Prostate gland (tissue), 2 donors: ENCODE measurements at regions not wholly inside any gene's neighbourhood (a gene's known extent, or its start where the extent isn't known, plus 50 kb on each side); places are given as distances from the start of the nearest gene placed in this dataset.

Experiments used
- DNase-seq: peaks from one replicate; pipeline ENCODE4 v3.0.0-alpha.2; 2019; ENCODE audit warnings: low spot score
- H3K27ac ChIP-seq, 2 donors: fragments of 200-600 bp; sonication (generic); 2 replicates each; pipeline ENCODE4 v1.5.1; 2017 to 2019
- H3K27me3 ChIP-seq: fragments of 200-600 bp; sonication (generic); replicated peaks from 2 replicates; pipeline ENCODE4 v1.5.1; 2019; ENCODE audit not compliant: insufficient read depth
- H3K36me3 ChIP-seq, 2 donors: fragments of 200-600 bp; sonication (generic); 1 replicate in 1 of 2; 2 replicates in 1 of 2; pipeline versions ENCODE4 v1.5.1 to v1.8.1; 2017 to 2019
- H3K4me1 ChIP-seq: fragments of 200-600 bp; sonication (generic); replicated peaks from 2 replicates; pipeline ENCODE4 v1.5.1; 2019
- H3K4me3 ChIP-seq, 2 donors: fragments of 200-600 bp; sonication (generic); 2 replicates each; pipeline ENCODE4 v1.5.1; 2017 to 2019
- H3K9me3 ChIP-seq: fragments of 200-600 bp; sonication (generic); 2 replicates; pipeline ENCODE4 v1.5.1; 2017
- POLR2A ChIP-seq: fragments of 450-650 bp; IDR thresholded peaks from one replicate; pipeline ENCODE4 v1.6.1; 2016; ENCODE audit warnings: antibody characterized with exemption, mild to moderate bottlenecking
- POLR2AphosphoS5 ChIP-seq: sonication (generic); formaldehyde crosslinking; IDR thresholded peaks from one replicate; pipeline ENCODE4 v1.6.1; 2017; ENCODE audit warnings: antibody characterized with exemption
- WGBS: methylation state at CpG from one replicate; pipeline ENCODE4 v1.1.5; 2018; 5-methylcytosine and 5-hydroxymethylcytosine counted together
- intact Hi-C: fragments of 100-400 bp; cut with DNase I; formaldehyde crosslinking; loops from one replicate; pipeline ENCODE4 v1.14.2; 2022
- TF ChIP-seq, protein P1 (sequence below), 4 experiments: fragments of 200-600 bp in 2 of 4; fragments of 450-650 bp in 2 of 4; sonication (generic) in 2 of 4; IDR thresholded peaks; 1 replicate in 3 of 4; 2 replicates in 1 of 4; pipeline ENCODE4 v1.5.1; 2016 to 2019; ENCODE audit warnings: antibody characterized with exemption in 4 of 4, mild to moderate bottlenecking in 2 of 4, moderate library complexity in 2 of 4

DNA sequence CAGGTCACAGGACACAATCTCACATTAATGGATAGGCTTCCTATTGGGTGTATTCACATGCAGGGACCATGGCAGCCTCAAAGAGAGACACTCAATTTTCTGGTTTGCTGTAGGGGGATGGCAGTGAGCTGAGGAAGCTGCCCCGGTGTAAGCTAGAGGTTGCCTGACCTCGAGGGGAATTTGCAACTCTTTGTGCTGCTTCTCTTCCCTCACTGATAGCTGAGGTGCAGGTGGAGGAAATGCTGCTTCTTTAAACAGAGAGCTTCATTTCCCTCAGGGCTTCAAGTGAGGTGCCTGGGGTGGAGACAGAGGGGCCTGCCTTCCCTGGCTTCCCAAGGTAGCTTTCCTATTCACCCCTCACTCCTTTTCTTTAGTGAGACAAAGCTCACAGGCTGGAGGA lies 151.9 kb downstream of the CD83 start:
- H3K4me1 ChIP-seq, result no peaks in the 10 kb centered on the region
- H3K27ac ChIP-seq, result no peak overlapping the region
- 72% methylated on average over 2 of the region's 2 CpGs for whole genome bisulfite sequencing
- no peaks in the 10 kb centered on the region for H3K27me3 ChIP-seq
- intact Hi-C loops, result no loop called here
- no peaks in the 10 kb centered on the region for H3K36me3 ChIP-seq
- H3K9me3 ChIP-seq, result no peaks in the 10 kb centered on the region
- TF ChIP-seq, protein P1, sequence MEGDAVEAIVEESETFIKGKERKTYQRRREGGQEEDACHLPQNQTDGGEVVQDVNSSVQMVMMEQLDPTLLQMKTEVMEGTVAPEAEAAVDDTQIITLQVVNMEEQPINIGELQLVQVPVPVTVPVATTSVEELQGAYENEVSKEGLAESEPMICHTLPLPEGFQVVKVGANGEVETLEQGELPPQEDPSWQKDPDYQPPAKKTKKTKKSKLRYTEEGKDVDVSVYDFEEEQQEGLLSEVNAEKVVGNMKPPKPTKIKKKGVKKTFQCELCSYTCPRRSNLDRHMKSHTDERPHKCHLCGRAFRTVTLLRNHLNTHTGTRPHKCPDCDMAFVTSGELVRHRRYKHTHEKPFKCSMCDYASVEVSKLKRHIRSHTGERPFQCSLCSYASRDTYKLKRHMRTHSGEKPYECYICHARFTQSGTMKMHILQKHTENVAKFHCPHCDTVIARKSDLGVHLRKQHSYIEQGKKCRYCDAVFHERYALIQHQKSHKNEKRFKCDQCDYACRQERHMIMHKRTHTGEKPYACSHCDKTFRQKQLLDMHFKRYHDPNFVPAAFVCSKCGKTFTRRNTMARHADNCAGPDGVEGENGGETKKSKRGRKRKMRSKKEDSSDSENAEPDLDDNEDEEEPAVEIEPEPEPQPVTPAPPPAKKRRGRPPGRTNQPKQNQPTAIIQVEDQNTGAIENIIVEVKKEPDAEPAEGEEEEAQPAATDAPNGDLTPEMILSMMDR (IDR thresholded peaks at IDR 0.05), result no peak
- TF ChIP-seq POLR2AphosphoS5 (no peak), POLR2A (no peak)
- H3K4me3 ChIP-seq, result no peak overlapping the region
- no peak for DNase-seq

DNA sequence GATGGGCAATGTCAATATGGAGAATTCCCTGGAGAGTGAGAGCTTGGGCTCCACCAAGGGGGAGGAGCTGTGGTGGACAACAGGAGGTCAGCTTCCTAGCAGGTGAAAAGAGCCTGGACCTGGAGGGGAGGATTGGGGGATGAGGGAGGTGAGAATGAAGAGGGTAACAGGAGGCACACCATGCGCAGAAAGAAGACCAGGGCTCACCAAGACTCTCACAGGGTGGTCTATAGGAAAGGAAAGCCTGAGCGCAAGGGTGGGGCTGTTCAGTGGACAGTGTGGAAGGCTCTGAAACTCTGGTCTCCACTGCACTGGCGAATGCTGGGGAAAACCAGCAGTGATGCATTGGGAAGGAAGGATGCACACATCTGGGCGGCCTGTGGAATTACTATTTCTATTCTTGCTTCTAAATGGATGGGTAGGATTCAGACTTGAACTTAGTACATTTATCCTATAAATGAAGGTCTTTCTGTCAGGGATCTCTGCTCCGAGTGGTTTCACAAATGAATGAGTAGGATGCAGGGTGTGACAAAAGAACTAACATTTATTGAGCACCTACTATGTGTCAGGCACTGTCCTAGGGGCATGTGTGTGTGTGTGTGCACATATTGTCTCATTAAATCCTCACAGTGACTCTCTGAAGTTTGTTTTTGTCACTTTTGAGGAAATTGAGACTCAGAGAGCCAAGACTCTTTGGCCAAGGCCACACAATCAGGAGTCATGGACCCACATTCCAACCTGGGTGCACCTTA lies 152.7 kb downstream of the CD83 start:
- Histone ChIP-seq H3K9me3 (no peaks in the 10 kb centered on the region), H3K27ac (no peak overlapping the region), H3K27me3 (no peaks in the 10 kb centered on the region), H3K4me3 (no peak overlapping the region), H3K36me3 (no peaks in the 10 kb centered on the region), H3K4me1 (no peaks in the 10 kb centered on the region)
- 96% methylated on average over 5 of the region's 5 CpGs for WGBS
- TF ChIP-seq POLR2A (no peak), POLR2AphosphoS5 (no peak)
- TF ChIP-seq, protein P1 (IDR thresholded peaks at IDR 0.05), result no peak
- DNase-seq, result no peak
- intact Hi-C loops, result no loop called here

DNA sequence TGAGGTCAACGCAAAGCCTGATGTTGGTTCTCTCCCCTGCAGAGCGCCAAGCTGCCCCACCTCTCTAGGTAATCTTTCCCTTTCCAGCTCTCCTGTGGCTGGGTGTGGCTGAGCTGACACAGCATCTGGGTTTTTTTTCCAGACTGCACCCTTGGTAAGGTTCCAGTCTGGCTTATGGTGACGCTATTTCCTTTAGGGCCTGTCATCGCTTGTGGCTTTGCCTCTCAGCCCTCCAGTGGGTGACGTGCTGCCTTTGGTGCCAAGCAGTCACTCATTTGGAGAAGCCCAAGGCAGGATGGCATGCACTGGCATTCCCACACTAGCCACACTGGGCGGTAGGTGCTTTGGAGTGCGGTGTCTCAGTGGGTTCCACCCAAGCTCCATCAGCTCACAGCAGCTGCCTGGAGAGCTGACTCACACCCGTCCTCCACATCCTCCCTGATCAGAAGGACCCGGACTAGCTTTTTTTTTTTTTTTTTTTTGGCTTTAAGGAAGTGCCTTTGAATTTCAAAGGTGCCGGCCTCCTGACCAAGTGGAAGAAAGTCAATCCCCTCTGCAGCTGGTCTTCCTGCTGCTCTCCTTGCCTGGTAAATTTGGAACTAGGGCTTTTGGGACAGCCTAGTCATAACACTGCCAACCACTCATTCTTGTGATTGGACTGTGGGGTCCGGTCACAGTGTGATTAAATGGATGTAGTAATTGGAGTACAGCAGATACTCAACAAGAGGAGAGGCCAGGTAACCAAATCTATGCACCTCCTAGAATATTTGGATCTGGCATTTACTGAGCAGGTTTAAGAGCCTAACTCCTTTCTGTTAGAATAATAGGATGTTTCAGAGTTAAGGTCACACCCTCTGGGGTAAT lies 153.6 kb downstream of the CD83 start:
- H3K4me3 ChIP-seq, result no peak overlapping the region
- H3K36me3 ChIP-seq, result no peaks in the 10 kb centered on the region
- intact Hi-C loops, result no loop called here
- TF ChIP-seq, protein P1 (IDR thresholded peaks at IDR 0.05), result no peak
- TF ChIP-seq POLR2A (no peak), POLR2AphosphoS5 (no peak)
- H3K27me3 ChIP-seq, result no peaks in the 10 kb centered on the region
- peaks cover 4% of the 10 kb centered on the region for H3K4me1 ChIP-seq
- no peak overlapping the region for H3K27ac ChIP-seq
- H3K9me3 ChIP-seq, result no peaks in the 10 kb centered on the region
- WGBS, result 71% methylated on average over 10 of the region's 11 CpGs
- no peak for DNase-seq

DNA sequence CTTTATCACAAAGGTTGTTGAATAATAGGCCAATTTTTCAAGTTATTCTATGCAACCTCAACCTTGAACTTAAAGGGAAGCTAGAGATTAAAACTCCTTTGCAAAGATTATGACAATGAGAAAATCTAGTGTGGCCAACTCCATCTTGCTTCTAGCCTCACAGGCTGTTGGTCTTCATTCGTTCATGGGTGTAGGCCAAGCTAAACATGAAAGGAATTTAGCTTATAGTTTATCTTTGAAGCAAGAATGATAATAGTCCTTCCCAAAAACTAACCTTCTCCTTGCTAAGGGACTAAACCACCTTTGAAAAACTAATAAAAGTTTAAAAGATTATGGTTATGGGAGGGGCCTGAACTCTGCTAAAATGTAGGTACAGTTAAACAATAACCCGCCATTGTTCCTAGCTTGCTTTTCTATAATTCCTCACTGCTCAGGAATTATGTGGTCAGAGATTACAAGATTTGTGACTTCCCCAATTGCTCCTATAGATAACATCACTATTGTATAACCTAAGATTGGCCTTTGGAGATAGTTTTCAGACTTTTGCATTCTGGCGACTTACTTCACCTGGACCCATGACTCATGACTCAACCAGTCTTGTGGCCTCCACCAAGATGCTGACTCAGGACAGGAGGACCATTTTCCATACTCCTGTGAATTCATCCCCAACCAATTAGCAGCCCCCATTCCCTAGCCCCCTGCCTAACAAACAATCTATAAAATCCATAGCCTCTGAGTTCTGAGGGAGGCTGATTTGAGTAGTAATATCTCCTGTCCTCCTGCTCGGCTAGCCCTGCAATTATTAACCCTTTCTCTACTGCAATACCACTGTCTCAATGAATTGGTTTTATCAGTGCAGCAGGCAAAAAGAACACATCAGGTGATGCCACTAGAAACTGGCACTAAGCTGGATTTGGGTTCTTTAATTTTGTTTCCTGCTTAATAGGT lies 154.5 kb downstream of the CD83 start:
- intact Hi-C loops, result no loop called here
- Histone ChIP-seq H3K4me1 (peaks cover 6% of the 10 kb centered on the region), H3K4me3 (no peak overlapping the region), H3K27ac (no peak overlapping the region), H3K36me3 (no peaks in the 10 kb centered on the region), H3K9me3 (no peaks in the 10 kb centered on the region), H3K27me3 (no peaks in the 10 kb centered on the region)
- WGBS, result 64% methylated on average over 4 of the region's 4 CpGs
- TF ChIP-seq, protein P1 (IDR thresholded peaks at IDR 0.05), result no peak
- no peak for TF ChIP-seq POLR2A
- no peak for TF ChIP-seq POLR2AphosphoS5
- DNase-seq, result no peak
